SH-SY5Y (cell line): ENCODE measurements at regions not wholly inside any gene's neighbourhood (a gene's known extent, or its start where the extent isn't known, plus 50 kb on each side); places are given as distances from the start of the nearest gene placed in this dataset.

ENCODE experiments used
- GATA2 ChIP-seq: IDR thresholded peaks from 2 replicates; pipeline ENCODE4 v1.6.1; 2011; ENCODE audit warnings: mild to moderate bottlenecking, low read depth, low read length
- GATA3 ChIP-seq: IDR thresholded peaks from 2 replicates; pipeline ENCODE4 v1.6.1; 2011; ENCODE audit warnings: low read depth, mild to moderate bottlenecking, low read length, moderate library complexity

DNA sequence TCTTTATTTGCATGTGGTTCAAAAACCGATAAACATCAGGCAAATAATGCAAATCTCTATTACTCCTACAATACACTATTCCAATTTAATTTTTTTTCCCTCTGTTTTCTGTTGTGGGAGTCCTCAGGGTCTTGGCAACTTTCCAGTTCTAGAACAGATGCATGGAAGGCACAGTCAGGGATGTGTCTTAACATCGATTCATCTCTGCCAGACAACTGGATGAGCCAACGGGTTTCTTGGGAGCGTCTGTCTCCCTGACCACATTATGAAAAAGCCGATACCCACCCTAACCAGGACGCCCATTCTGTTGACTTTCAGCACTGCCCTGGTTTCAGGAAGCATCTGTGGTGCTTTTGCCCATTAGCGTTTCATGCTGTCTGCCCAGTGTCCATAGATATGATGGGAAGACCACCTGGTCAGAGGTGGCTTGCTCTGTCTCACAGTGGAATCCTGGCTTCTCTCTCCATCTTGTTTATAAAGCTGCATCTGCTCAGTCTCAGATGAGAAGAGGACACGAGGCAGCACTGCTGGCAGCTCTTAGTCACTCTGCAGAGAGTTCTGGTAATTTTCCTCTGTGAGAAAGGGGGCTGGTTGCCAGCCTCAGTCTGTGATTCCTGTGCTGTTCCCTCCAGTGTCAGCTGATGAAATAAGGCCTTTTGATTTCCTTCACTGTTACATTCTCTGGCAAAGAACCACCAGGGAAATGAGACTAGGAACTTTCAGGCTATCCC, 57.9 kb upstream of the KCNE4 start:
- TF ChIP-seq GATA2 (peak; percentile 52), GATA3 (peak; percentile 73; the same call in 1 of the 2 replicates)

GRCh38 chr2:222998459-222998858, 53.5 kb upstream of the KCNE4 start:
- no peak for TF ChIP-seq GATA2
- no peak for TF ChIP-seq GATA3

- no peak for TF ChIP-seq GATA3
- TF ChIP-seq GATA2 = no peak
Observed at GRCh38 chr2:223000872-223001796, 50.9 kb upstream of the KCNE4 start.

DNA sequence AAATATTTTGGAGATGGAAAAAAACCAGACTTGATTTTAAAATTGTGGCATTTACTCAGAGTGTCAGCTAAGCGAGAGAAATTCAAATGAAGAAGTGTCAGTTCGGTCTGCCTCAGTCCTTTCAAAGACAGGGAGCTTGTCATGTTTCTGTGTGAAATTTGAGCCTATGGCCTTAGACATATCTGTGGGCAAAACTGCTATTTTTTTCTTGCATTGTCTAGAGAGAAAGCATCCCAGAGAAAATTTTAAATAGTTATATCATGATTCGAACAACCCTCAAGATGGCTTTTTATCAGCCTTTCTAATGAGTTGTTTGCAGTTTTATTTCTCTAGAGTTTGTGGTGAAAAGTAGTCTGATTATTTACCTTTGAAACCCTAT, 50.2 kb upstream of the KCNE4 start:
- TF ChIP-seq GATA3 (no peak), GATA2 (no peak)
